Globus pallidus (tissue), 1 donor: ENCODE measurements at regions not wholly inside any gene's neighbourhood (a gene's known extent, or its start where the extent isn't known, plus 50 kb on each side); places are given as distances from the start of the nearest gene placed in this dataset.
"Not testable (repeated sequence)": the region's sequence is repeated elsewhere in the genome, so short reads cannot be mapped to it uniquely, and the experiment has no call there.

ENCODE experiments used
- DNase-seq: peaks from one replicate; pipeline ENCODE4 v3.0.0-alpha.2; 2015; ENCODE audit warnings: low spot score

DNA sequence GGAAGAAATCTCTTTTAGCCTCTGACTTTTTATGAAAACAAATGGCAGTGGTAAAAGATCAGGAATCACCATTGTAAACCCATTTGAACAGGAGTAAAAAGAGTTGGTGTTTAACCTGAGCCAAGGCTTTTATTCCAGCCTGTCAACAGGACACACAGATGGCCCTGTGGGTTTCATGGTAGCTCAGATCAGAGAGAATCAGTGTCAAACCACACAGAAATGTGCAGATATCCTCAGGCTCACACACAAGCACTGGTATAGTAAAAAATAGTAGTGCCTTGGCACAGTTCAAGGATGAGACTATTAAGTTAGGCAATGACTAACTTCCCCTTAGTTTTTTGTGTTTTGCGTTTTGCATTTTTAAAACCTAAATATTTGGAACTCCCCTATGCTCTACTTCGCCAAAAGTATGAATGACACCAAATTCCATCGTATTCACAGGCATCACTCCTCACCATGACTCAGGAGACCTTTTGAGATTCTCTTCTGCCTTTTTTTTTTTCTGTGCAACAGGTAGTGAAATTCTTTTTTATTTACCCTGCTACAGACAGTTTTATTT is 1200.0 kb downstream of the CDH11 start:
- DNase-seq: no peak

DNA sequence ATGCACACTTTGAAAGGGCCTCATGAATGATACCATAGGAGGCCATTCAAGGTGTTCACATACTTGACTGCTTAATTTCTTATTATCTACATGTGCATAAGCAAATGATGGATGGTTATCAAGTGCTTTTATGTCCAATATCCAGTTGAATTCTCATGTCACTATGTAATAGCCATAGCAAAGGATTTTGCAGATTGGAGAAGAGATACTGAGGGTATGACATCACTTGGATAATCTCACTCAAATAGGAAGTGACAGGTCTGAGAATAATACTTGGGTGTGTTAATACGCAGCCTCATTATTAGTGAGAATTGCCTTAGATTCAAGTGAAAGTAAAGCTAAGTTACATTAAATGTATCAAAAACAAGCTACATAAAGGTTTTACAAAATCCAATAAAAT is 1208.6 kb downstream of the CDH11 start:
- no peak for DNase-seq

DNA sequence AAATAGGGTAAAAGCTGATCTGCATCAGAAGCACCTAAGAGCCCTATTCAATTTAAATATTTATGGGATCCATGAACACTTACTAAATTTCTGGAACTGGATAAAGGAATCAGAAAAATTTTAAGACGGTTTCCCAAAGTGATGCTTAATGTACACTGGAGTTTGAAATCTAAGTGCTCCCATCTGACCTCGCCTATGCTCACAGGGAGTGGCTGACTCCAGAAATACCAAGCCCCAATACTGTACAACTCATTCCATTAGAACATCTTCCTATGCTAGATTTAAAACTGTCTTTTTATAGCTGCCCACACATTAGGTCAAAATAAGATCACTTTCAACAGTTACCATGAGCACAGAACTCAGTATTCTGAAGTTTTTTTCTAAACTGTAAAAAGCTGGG is 1214.6 kb downstream of the CDH11 start:
- no peak for DNase-seq

DNA sequence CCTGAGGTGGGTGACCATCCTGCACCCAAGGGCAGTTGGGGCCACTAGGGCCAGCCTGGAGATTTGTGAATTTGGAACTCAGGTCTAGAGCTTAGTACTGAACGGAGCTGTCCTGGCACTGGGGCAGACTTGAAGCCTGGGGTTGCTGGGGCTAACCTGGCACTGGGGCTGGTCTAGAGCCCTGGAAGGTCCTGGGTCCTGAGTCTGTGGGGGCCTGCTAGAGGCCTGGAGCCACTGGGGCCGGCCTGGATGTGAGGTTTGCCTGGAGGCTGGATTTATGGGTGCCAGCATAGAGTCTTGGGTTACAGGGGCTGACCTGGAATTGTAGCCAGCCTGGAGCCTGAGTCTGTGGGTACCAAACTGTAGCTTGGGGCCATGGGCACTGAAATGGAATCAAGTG is 1216.9 kb downstream of the CDH11 start:
- no peak for DNase-seq

DNA sequence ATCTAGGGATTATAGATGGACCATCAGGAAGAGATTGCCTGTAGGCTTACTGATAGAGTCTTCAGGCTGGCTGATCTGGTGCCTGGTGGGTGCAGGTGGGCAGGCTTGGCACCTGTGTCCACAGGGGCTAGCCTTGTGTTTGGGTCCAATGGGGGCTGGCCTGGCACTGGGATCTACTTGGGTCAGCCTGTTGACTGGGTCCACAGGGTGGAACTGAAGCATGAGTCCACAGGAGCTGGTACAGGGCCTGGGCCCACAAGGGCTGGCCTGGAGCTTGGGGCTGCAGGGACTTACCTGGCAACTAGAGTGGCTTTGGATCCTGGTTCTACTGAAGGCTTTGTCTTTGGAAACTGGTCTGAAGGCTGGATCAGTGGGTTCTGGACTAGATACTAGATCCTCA is 1217.7 kb downstream of the CDH11 start:
- no peak for DNase-seq

DNA sequence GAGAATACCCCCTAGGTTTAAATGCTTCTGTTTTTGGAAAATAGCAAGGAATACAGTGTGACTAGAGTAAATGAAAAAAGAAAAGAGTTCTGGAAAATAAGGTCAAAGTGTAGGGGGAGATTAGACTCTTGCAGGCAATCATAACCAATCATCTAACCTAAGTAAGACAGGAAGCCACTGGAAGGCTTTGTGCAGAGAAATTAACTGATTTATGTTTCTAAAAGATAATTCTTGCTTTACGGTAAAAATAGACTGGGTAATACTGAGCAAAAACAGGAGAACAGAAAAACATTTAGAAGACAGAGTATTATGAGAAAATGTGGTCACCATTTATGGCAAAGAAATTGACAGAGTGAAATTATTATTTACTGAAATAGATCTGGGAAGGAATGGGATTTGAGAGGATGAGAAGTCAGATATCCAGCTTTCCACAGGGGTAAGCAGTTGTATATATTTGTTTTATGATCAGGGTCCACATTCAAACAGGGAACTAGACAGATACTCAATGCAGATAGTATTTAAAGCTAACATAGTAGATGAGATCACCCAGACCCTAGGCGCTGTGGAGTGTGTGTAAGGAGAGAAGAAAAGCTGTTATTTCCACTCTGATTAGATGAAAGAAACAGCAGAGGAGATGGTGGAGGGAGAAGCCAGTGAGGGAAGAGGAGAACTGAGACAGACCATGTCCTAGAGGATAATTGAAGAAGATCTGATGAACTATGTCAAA is 1225.3 kb downstream of the CDH11 start:
- no peak for DNase-seq

DNA sequence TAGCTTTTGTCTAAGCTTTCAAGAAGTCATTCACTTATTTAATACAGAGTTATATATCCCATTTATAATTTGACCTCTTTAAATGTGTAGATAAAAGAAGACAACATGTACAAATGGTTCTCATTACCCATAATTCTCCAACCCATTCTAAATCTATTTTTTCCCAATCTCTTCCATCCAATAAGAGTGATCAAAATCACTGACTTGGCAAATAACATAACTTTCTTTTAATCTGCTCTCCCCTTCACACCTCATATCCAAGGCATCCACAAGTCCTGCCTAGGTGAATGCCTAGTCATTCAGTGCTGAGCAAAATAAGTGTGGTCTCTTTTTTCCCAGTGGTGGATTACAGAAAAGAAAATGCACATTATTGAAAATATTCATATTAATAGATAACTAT is 1231.1 kb downstream of the CDH11 start:
- no peak for DNase-seq

DNA sequence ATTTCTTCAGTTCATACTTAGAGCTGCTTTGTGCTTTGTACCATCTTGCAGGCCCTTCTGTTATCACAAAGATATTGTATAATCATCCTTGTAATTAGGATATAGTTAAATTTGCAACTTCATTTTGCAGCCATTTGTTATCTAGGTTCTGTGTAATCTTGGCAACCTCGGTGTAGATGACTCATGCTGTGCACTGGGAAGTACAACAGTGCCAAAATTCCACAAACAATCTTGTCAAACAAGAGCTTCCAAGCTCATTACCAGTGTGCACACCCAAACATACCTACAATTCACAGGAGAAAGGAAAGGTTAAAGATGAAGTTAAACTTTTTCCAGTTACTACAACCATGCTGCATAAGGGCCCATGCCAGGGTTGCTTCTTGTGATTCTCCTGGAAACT is 1231.8 kb downstream of the CDH11 start:
- DNase-seq: no peak

DNA sequence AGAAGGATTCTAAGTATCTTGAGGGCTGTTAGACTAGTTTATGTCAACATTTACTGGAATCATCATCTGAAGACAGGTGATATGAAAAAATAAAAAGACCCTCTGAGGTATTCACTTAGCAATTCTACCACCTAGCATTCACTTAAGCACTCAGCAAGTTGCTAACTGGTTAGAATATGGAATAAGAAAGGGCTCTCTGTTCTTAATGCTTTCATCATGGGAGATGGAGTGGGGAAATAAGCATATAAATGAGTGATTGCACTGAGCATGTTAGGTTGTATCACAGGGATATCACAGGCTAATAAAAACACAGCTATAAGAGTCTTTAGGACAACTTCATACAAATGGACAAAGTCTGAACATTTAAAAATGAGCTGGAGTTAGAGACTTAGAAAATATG is 1238.8 kb downstream of the CDH11 start:
- no peak for DNase-seq

DNA sequence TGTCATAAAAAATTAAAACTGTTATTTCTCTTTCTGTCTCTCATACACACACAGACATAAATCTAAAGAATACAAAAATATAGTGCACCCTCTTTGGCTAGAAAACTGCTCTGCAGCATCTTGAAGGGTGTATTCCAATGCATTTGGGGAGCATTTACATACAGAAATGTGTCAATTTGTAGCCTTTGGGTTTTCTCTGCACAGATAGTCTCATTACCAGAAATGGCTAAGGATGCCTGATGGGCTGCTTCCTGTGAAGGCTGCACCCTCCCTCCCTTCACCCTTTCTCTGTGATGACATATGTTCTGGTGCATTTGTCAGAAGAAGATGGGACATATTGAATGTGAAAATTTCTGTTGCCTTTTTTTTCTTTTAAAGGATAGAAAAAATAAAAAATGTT is 1239.3 kb downstream of the CDH11 start:
- DNase-seq: no peak

DNA sequence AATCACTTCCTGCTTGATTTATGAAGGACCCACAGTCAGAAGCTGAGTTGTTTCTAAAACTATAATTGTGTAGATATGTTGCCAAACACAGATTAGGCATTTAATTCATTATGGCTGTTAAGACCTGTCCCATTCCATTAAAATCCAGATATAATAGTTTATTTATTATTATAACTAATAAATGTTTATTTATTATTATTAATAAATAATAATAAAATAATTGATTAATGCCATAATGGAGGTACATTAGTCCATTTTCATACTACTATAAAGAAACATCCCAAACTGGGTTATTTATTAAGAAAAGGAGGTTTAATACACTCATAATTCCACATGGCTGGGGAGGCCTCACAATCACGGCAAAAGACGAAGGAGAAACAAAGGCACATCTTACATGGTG is 1240.9 kb downstream of the CDH11 start:
- DNase-seq: no peak

DNA sequence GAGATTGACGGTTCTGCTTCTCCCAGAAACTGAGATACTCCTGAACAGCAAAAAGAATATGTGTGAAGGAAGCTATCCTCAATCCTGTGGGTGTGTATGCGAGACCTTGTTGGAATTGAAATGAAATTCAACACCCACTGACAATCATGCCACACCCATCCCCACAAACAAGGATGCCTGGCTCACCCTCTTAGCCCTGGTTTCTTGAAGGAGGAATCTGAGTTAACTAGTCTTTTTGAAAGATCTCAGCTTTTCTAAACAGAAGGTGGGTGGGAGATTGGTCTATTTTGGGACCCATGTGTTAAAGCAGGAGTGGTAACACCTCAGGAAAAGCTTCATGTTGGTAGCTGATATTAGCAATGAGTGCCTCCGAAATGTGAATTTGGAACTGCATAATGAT is 1244.5 kb downstream of the CDH11 start:
- no peak for DNase-seq

DNA sequence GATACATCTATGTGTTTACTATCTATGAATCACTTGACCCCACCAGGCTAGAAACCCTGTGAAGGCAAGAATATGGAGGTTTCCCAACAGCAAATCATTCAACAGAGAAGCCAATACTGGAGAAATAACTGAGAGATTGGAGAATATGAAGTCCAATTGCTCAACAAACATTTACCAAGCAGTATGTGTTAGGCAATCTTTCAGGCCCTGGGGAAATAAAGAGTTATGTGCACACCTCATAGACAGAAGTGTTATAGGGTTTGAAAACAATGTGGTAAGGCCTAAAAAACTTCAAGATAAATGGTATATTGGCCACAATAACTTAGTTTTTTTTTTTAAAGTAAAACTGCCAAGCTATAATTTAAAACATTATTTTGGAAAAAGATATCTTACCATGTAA is 1245.8 kb downstream of the CDH11 start:
- DNase-seq: no peak

DNA sequence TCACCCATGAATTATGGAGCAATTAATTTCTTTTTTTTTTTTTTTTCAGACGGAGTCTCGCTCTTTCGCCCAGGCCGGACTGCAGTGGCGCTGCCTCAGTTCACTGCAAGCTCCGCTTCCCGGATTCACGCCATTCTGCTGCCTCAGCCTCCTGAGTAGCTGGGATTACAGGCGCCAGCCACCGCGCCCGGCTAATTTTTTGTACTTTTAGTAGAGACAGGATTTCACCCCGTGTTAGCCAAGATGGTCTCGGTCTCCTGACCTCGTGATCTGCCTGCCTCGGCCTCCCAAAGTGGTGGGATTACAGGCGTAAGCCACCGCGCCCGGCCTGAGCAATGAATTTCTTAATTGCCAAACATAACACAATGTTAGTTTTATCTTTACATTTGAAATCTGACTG is 1261.2 kb downstream of the CDH11 start:
- DNase-seq: not testable (repeated sequence)

DNA sequence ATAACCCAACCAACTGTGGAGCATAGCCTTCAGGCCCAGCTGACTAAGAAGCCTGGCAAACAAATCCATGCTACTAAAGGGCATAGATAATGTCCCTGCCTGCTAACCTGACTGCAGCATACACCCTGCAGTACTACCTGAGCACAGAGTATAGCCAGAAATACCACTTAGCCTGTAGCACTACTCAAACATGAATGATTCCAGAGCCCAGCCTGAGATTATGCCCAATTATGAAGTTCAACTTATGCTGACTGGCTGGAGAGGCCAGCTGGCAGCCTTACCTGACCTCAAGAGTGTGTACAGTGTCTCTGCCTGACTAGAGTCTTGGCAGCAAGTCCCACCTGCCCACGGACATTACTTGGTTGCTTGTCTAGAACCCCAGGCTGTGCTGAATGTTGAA is 1265.3 kb downstream of the CDH11 start:
- no peak for DNase-seq

DNA sequence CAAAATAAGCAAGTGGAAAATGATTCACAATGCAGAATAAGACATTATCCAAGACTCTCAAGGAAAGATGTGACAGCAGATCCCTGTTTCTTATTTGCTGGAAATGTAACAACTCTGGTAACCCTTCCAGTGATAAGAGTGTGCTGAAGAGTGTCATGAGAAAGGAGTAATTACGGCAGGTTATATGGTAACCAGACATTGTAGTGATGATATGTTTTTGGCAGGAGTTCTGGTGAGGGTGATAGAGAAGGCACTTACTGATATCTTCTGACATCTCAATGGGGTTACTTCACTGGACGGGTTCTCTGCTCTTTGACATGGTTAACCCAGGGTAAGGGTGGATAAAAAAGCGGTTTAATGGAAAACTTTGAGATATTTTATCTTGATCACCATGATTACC is 1270.9 kb downstream of the CDH11 start:
- DNase-seq: no peak

DNA sequence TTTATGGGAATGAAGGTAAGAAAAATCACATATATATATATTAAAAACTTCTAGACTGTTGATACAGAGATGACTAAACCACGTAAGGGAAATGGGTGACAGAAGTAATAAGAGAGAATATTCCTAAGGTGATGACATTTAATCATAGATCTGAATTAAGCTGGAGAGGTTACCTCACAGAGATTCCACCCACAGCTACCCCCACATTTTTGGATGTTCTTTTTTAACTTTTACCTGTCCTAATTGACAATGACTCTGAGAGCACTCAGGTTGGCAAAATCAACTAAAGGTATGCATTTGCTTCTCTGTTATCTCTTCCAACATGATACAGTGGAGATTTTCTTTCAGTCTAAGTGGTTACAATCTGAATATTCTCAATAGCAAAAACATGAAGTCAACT is 1280.6 kb downstream of the CDH11 start:
- no peak for DNase-seq

DNA sequence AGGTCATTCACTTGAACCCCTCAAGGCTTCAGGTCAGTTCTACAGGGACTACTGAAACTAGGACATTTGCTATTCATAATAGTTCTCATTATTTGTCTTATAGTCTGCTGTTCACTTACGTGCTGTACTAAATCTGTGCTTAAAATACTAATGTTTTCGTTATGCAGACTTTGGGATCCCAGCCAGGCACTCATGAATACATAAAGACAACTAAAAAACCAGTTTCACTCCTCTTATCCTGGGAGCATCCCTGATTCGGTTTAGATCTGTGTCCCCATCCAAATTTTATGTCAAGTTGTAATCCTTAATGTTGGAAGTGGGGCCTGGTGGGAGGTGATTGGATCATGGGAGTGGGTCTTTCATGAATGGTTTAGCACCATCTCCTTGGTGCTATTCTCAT is 1291.8 kb downstream of the CDH11 start:
- no peak for DNase-seq

DNA sequence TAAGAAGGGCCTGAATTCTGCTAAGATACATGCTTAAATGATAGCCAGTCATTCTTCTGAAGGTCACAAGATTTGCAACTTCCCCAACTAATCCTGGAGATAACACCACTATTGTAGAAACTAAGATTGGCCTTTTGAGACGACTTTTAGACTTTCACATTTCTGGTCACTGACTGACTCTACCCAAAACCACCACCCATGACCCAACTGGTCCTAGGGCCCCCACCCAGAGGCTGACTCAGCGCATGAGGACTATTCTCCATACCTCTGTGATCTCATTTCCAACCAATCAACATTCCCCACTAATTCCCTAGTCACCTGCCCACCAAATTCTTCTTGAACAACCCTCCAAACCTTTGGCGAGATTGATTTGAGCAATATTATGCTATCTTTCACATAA is 1299.0 kb downstream of the CDH11 start:
- no peak for DNase-seq

DNA sequence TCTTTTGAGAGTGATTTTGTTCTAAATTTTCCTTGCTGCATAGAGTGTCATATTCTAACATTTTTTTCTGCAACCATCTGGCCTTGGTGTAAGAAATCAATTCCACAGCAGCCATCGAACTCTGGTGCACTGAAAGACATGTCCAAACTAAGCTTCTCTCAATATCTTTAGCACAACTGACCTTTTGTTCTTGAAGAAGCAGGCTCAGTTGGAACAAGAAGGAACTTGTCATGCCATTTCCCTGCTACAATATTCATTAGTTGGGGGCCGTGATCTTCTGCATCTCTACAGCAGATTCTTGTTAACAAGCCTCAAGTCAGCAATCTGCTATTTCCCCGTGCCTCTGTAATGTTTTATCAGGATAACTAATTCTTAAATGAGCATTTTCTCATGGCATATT is 1305.6 kb downstream of the CDH11 start:
- peak; percentile 4 for DNase-seq

DNA sequence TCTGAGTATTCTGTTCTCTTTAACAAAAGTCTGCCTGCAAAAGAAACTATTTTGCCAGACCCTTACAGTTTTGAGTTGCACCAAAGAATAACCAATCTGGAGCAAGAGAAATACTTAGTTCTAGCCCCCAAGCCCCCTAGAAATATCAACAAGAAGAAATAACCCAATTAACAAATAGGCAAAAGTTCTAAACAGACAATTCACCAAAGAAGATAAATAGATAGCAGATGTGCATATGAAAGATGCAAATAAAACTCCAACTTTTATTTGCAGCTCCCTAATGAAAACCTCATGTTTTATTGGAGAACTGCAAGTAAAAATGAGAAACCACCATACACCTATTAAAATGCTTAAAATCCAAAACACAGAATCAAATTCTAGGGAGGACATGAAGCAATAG is 1308.0 kb downstream of the CDH11 start:
- DNase-seq: no peak

DNA sequence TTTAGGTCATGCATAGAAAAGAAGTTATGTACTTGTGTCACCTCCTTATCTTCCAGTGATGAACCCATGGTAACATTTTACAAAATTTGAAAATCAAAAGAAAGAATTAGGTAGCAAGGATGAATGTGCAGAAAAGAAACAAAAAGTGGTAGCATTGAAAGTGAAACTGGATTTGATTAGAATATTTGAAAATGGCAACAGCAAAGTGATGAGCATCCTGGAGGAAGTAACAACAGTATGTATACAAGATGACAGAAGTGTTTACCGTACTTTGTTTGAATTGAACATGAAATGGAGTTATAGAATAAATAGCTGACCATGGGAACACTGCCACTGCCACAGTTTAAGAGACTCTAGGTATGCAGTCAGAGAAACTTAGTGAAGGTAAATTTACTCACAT is 1313.1 kb downstream of the CDH11 start:
- DNase-seq: no peak

DNA sequence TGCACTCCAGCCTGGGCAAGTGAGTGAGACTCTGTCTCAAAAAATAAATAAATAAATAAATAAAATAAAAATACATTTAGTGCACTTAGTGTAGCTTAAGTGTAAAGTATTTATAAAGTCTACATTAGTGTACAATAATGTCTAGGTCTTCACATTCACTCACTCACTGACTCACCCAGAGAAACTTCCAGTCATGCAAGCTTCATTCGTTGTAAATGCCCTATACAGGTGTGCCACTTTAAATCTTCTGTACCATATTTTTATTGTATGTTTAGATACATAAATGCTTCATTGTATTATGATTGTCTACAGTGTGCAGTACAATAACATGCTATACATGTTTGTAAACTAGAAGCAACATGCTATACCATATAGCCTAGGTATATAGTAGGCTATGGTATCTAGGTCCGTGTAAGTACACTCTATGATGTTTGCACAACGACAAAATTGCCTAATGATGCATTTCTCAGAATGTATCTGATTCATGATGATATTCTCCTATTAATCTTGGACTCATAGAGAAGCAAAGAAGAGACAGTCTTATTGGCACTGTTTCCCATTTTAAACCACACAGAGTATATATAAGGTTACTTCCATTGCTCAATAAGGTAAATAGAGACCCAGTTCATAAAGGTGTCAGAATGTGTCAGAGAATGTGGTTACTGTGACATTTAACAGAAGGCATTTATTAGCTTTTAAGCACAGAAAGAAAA is 1314.9 kb downstream of the CDH11 start:
- no peak for DNase-seq

DNA sequence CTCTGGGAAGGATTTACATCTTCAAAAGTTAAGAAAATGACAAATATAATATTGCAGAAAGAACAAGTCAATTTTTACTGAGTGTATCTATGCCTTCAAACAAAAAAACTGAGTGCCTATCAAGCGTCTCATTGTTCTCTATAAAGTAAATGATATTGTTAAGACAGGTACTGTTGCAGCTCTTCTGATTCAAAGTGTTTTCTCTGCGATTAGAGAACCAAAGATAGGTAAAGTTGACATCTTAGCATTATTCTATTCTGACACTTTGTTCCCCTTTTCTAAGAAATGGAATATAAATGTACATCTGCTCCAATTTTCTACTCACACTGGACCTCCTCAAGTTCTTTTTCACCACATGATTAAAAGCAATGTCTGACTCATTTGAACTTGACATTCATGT is 1317.7 kb downstream of the CDH11 start:
- DNase-seq: no peak
